ENCODE measurements at regions not wholly inside any gene's neighbourhood (a gene's known extent, or its start where the extent isn't known, plus 50 kb on each side); places are given as distances from the start of the nearest gene placed in this dataset.

GRCh38 chr13:48158915-48159314, 64.0 kb upstream of the MED4 start:
- DNase-seq (ENCODE audit: low read depth) = no peak
- TF ChIP-seq, protein P1, sequence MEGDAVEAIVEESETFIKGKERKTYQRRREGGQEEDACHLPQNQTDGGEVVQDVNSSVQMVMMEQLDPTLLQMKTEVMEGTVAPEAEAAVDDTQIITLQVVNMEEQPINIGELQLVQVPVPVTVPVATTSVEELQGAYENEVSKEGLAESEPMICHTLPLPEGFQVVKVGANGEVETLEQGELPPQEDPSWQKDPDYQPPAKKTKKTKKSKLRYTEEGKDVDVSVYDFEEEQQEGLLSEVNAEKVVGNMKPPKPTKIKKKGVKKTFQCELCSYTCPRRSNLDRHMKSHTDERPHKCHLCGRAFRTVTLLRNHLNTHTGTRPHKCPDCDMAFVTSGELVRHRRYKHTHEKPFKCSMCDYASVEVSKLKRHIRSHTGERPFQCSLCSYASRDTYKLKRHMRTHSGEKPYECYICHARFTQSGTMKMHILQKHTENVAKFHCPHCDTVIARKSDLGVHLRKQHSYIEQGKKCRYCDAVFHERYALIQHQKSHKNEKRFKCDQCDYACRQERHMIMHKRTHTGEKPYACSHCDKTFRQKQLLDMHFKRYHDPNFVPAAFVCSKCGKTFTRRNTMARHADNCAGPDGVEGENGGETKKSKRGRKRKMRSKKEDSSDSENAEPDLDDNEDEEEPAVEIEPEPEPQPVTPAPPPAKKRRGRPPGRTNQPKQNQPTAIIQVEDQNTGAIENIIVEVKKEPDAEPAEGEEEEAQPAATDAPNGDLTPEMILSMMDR (conservative IDR thresholded peaks at IDR 0.05; ENCODE audit: control insufficient read depth, insufficient read depth, low read depth, low read length) = no peak

DNA sequence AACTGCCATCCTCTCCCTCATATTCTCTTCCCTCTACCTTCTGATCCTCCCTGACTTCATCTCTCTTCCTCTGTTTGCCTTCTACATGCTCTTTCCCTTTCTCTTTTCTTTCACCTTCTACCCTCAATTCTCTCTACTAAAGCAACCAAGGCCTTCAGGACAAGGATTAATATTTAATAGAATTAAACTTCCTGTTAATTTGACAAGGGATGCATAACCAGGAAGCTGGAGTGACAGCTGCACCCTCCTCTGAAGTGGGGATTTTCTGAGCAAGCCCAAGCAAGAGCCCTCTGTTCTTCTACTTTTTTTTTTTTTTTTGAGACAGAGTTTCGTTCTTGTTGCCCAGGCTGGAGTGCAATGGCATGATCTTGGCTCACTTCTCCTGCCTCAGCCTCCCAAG, 63.4 kb upstream of the MED4 start:
- DNase-seq (ENCODE audit: low read depth) = no peak
- H3K4me3 ChIP-seq (ENCODE audit: control insufficient read depth, low read depth, low read length) = no peak overlapping the region
- TF ChIP-seq, protein P1 (conservative IDR thresholded peaks at IDR 0.05; ENCODE audit: control insufficient read depth, insufficient read depth, low read depth, low read length) = no peak

More at GRCh38 chr13:48158915-48159314, 64.0 kb upstream of the MED4 start:
- no peak overlapping the region for H3K4me3 ChIP-seq (ENCODE audit: control insufficient read depth, low read depth, low read length)

- H3K4me3 ChIP-seq (ENCODE audit: control insufficient read depth, low read depth, low read length) = no peak overlapping the region
- TF ChIP-seq, protein P1 (conservative IDR thresholded peaks at IDR 0.05; ENCODE audit: control insufficient read depth, insufficient read depth, low read depth, low read length) = no peak
- no peak for DNase-seq (ENCODE audit: low read depth)
These were observed 61.6 kb upstream of the MED4 start for GRCh38 chr13:48156466-48156865.

- peak; percentile 70 for DNase-seq (ENCODE audit: low read depth)
- TF ChIP-seq, protein P1 (conservative IDR thresholded peaks at IDR 0.05; ENCODE audit: control insufficient read depth, insufficient read depth, low read depth, low read length) = no peak
- H3K4me3 ChIP-seq (ENCODE audit: control insufficient read depth, low read depth, low read length) = no peak overlapping the region
These were observed 60.9 kb upstream of the MED4 start for GRCh38 chr13:48155848-48156247.

DNA sequence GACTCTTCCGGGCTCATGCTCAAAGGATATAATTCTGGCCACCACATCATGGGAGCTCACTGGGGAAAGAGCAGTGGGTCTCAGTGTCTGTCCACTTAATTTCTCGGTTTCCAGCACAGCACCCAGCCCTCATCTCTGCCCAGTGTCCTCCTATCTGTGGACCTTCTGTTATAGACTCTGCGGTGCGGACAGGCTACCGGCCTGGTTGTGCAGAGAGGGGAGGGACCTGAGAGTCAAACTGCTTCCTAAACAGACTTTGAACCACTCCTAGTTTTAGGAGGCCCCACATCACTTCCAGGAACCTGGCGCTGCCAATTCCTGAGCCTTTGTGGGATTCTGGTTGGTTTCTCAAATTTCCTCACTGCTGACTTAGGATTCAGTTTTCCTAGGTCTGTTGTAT, 59.8 kb upstream of the MED4 start:
- DNase-seq (ENCODE audit: low read depth) = no peak
- TF ChIP-seq, protein P1 (conservative IDR thresholded peaks at IDR 0.05; ENCODE audit: control insufficient read depth, insufficient read depth, low read depth, low read length) = no peak
- no peak overlapping the region for H3K4me3 ChIP-seq (ENCODE audit: control insufficient read depth, low read depth, low read length)

DNA sequence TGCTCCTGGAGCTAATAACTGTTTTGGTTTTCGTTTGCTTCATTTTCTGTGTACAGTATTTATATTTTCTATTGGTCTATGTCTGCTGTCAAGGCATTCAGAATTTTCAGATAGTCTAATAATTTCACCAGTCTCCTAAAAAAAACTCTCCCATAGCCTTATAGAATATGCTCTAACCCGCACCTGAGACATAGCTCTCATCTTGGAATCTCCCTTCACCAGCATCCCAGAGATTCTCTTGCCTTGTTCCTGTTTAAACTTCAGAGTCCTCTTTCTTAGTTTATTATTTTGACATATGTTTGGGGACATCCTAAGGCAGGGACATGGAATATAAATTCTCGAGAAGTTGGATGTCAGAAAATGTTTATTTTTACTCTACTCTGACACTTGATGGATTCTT, 58.3 kb upstream of the MED4 start:
- DNase-seq (ENCODE audit: low read depth) = no peak
- TF ChIP-seq, protein P1 (conservative IDR thresholded peaks at IDR 0.05; ENCODE audit: control insufficient read depth, insufficient read depth, low read depth, low read length) = no peak
- no peak overlapping the region for H3K4me3 ChIP-seq (ENCODE audit: control insufficient read depth, low read depth, low read length)

Data from fibroblast of mammary gland (primary cell).